ENCODE measurements at regions not wholly inside any gene's neighbourhood (a gene's known extent, or its start where the extent isn't known, plus 50 kb on each side); places are given as distances from the start of the nearest gene placed in this dataset.

DNA sequence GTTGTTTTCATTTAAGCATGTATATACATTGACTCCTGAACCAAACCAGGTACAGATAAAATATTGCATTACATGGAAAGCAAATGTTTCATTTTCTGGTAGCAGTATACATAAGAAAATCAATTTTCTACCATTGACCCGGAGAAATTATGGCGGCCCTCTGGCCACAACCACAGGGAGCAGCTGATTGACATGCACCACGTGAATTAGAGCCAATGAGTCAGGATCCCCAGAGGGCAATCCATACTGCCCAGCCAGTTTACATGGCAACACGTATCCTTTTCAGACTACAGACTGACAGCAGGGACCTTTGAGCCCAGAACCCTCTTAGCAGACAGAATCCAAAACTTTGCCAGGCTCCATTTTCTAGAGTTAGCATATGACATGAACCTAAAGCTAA lies 272.2 kb upstream of the NEBL start:
- Histone ChIP-seq H3K4me1 (ENCODE audit: insufficient read depth, low read length) (no peaks in the 10 kb centered on the region), H2AFZ (ENCODE audit: low read length) (no peak overlapping the region), H3K27me3 (ENCODE audit: insufficient read depth, low read length) (peaks cover 11% of the 10 kb centered on the region), H3K36me3 (ENCODE audit: insufficient read depth, low read length) (no peaks in the 10 kb centered on the region), H3K4me2 (ENCODE audit: insufficient read depth, low read length) (no peak overlapping the region), H3K79me2 (ENCODE audit: insufficient read depth, low read length) (no peaks in the 10 kb centered on the region), H4K20me1 (ENCODE audit: insufficient read depth, low read length) (no peaks in the 10 kb centered on the region), H3K4me3 (ENCODE audit: insufficient read depth, low read length) (no peak overlapping the region), H3K9me3 (ENCODE audit: low read depth, low read length) (no peaks in the 10 kb centered on the region), H3K27ac (ENCODE audit: low read depth, low read length) (no peak overlapping the region)
- TF ChIP-seq, protein P1, sequence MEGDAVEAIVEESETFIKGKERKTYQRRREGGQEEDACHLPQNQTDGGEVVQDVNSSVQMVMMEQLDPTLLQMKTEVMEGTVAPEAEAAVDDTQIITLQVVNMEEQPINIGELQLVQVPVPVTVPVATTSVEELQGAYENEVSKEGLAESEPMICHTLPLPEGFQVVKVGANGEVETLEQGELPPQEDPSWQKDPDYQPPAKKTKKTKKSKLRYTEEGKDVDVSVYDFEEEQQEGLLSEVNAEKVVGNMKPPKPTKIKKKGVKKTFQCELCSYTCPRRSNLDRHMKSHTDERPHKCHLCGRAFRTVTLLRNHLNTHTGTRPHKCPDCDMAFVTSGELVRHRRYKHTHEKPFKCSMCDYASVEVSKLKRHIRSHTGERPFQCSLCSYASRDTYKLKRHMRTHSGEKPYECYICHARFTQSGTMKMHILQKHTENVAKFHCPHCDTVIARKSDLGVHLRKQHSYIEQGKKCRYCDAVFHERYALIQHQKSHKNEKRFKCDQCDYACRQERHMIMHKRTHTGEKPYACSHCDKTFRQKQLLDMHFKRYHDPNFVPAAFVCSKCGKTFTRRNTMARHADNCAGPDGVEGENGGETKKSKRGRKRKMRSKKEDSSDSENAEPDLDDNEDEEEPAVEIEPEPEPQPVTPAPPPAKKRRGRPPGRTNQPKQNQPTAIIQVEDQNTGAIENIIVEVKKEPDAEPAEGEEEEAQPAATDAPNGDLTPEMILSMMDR (IDR thresholded peaks at IDR 0.05; ENCODE audit: extremely low read depth, low read depth, low read length), result no peak
- no peak for DNase-seq (ENCODE audit: insufficient read length, low spot score, missing footprints)

DNA sequence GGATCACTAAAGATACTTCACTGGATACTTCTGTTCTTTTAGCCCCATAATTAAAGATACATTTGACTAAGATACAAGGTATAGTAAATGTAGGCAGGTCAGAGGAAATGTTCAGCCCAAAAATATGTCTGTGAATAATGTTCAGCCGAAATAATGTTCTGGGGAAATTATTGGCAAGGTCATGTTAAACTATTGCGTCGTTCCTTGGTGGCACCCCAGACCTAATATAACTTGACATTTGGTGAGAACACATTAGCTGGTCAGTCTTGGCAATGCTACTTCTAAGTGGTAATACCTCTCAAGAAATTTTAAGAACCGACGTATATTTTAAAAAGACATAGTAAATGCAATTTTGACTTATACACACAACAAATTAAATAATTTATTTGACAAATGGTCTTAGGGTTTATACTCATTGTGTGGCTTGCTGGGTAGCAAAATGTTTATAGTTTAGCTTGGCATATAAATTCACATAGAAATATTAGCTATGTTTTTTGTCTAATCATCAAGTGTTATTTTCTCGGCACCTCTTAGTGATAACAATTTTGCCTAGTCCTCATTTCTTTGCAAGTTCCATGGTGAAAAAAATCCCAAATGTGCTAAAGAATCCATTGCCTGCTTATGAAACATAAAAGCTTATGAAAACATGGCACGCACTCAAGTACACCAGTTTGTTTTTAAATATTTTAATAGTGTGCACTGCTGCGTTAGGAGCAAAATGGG lies 270.3 kb upstream of the NEBL start:
- H3K9me3 ChIP-seq (ENCODE audit: low read depth, low read length), result no peaks in the 10 kb centered on the region
- no peaks in the 10 kb centered on the region for H4K20me1 ChIP-seq (ENCODE audit: insufficient read depth, low read length)
- no peaks in the 10 kb centered on the region for H3K36me3 ChIP-seq (ENCODE audit: insufficient read depth, low read length)
- H3K4me3 ChIP-seq (ENCODE audit: insufficient read depth, low read length), result no peak overlapping the region
- DNase-seq (ENCODE audit: insufficient read length, low spot score, missing footprints), result no peak
- peaks cover 4% of the 10 kb centered on the region for H3K27me3 ChIP-seq (ENCODE audit: insufficient read depth, low read length)
- H2AFZ ChIP-seq (ENCODE audit: low read length), result no peak overlapping the region
- H3K4me1 ChIP-seq (ENCODE audit: insufficient read depth, low read length), result no peaks in the 10 kb centered on the region
- no peak overlapping the region for H3K27ac ChIP-seq (ENCODE audit: low read depth, low read length)
- no peak overlapping the region for H3K4me2 ChIP-seq (ENCODE audit: insufficient read depth, low read length)
- H3K79me2 ChIP-seq (ENCODE audit: insufficient read depth, low read length), result no peaks in the 10 kb centered on the region
- TF ChIP-seq, protein P1 (IDR thresholded peaks at IDR 0.05; ENCODE audit: extremely low read depth, low read depth, low read length), result no peak

DNA sequence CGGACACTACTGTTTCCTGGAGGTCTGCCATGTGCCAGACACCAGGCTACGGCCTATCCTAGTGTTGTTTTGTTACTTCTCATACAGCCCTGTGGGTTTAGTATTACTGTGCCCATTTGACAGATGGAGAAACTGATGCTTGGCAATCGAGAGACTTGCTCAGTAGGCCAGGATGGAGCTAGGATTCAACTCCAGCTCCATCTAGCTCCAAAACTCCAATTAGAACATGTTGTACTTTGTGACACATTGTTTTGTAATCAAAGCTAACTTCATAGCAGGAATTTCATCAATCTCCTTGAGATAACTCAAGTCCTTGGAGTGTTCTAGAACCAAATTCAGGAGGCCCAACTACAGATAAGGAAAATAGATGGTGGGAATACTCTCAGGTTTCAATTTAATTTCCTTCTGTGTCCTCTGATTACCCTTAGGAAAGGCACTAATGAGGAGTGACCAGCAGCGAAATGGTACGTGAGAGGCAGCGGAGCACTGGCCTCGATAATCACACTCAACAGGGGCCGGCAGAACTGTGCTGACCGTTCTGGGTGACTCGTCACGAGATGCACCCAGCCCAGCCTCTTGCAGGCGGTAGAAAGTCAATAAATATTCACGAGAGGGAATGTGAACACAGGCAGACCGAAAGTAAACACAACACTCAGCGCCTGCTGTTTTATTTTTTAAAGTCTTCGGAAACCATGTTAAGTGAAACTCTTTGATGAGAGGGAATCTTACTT lies 269.6 kb upstream of the NEBL start:
- Histone ChIP-seq H4K20me1 (ENCODE audit: insufficient read depth, low read length) (no peaks in the 10 kb centered on the region), H2AFZ (ENCODE audit: low read length) (no peak overlapping the region), H3K36me3 (ENCODE audit: insufficient read depth, low read length) (no peaks in the 10 kb centered on the region), H3K27me3 (ENCODE audit: insufficient read depth, low read length) (no peaks in the 10 kb centered on the region), H3K4me1 (ENCODE audit: insufficient read depth, low read length) (no peaks in the 10 kb centered on the region), H3K9me3 (ENCODE audit: low read depth, low read length) (no peaks in the 10 kb centered on the region), H3K79me2 (ENCODE audit: insufficient read depth, low read length) (no peaks in the 10 kb centered on the region), H3K4me3 (ENCODE audit: insufficient read depth, low read length) (no peak overlapping the region), H3K27ac (ENCODE audit: low read depth, low read length) (no peak overlapping the region), H3K4me2 (ENCODE audit: insufficient read depth, low read length) (no peak overlapping the region)
- no peak for DNase-seq (ENCODE audit: insufficient read length, low spot score, missing footprints)
- TF ChIP-seq, protein P1 (IDR thresholded peaks at IDR 0.05; ENCODE audit: extremely low read depth, low read depth, low read length), result no peak

DNA sequence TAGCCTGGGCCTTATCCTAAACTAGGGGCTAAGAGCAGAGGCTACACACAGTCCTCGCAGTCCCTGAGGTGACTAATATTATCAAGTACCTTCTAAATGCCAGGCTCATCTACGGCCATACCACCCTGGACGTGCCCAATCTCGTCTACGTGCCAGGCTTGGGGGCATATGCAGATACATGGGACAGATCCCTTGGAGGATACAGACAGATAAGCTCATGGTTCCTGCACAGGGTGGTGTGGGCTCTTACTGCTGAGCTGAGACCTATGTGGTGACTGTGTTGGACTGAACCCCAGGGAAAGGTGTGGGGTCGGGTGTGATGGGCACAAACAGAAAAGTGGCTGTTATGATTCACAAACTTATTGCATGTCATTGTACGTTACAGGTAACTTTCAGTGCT lies 268.4 kb upstream of the NEBL start:
- H2AFZ ChIP-seq (ENCODE audit: low read length), result no peak overlapping the region
- H3K4me1 ChIP-seq (ENCODE audit: insufficient read depth, low read length), result no peaks in the 10 kb centered on the region
- no peaks in the 10 kb centered on the region for H4K20me1 ChIP-seq (ENCODE audit: insufficient read depth, low read length)
- no peak overlapping the region for H3K27ac ChIP-seq (ENCODE audit: low read depth, low read length)
- no peaks in the 10 kb centered on the region for H3K27me3 ChIP-seq (ENCODE audit: insufficient read depth, low read length)
- no peaks in the 10 kb centered on the region for H3K79me2 ChIP-seq (ENCODE audit: insufficient read depth, low read length)
- no peaks in the 10 kb centered on the region for H3K9me3 ChIP-seq (ENCODE audit: low read depth, low read length)
- no peak overlapping the region for H3K4me2 ChIP-seq (ENCODE audit: insufficient read depth, low read length)
- H3K36me3 ChIP-seq (ENCODE audit: insufficient read depth, low read length), result no peaks in the 10 kb centered on the region
- TF ChIP-seq, protein P1 (IDR thresholded peaks at IDR 0.05; ENCODE audit: extremely low read depth, low read depth, low read length), result no peak
- no peak overlapping the region for H3K4me3 ChIP-seq (ENCODE audit: insufficient read depth, low read length)
- no peak for DNase-seq (ENCODE audit: insufficient read length, low spot score, missing footprints)
